ENCODE measurements at regions not wholly inside any gene's neighbourhood (a gene's known extent, or its start where the extent isn't known, plus 50 kb on each side); places are given as distances from the start of the nearest gene placed in this dataset.
A peak's percentile ranks its signal among the peaks of the same experiment; 100 is the strongest.

- in situ Hi-C loops (cut with HindIII; ENCODE audit: low pct_ligation_motif_present, low pct_unique_long_range_greater_than_20kb, low sequenced_read_pairs): no loop called here
- no peak for DNase-seq
Measured at GRCh38 chr15:36313021-36313420, 266.4 kb upstream of the CDIN1 start.

DNA sequence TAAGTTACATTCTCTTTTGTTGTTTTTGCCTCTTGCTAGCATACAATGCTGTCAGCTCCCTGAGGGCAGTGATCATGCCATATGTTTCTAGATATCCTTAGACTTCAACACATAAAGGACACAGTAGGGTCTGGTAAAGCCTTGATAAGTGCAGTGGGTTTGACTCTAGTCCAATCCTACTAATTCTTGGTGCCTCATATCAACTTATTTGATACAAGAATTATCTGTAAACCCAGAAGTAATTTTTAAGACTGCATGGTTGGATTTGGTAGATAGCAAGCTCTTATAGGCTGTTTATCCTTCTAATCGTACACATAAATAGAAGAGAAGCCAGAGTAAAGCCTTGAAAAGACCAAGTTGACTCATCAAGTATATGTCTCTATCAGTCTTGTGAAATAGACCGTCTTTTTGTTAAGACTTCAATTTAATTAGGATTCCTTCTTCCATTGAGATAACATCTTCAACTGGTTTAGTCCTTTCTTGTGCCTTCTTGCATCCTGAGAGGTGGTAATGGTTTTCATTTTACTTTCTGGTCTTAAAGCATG is 265.6 kb upstream of the CDIN1 start:
- no peak for DNase-seq
- in situ Hi-C loops (cut with HindIII; ENCODE audit: low pct_ligation_motif_present, low pct_unique_long_range_greater_than_20kb, low sequenced_read_pairs): no loop called here

DNA sequence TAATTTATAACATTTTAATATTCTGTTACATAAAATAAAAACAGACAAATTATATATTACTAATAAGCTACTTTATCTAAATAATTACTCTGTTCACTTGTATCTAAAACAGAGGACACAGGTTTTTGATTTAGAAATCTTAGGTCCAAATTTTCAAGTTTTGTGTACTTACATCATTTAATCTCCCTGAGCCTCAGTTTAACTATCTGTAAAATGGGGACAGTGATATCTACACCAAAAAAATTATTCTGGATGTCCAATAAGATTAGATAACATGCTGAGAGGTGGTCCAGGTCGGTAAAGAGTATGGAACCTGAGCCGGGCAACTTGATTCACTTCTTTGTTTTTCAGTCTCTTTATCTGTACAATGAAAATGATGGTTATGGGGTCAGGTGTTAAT is 263.8 kb upstream of the CDIN1 start:
- in situ Hi-C loops (cut with HindIII; ENCODE audit: low pct_ligation_motif_present, low pct_unique_long_range_greater_than_20kb, low sequenced_read_pairs): no loop called here
- no peak for DNase-seq

GRCh38 chr15:36323615-36324014 is 255.8 kb upstream of the CDIN1 start:
- no peak for DNase-seq
- in situ Hi-C loops (cut with HindIII; ENCODE audit: low pct_ligation_motif_present, low pct_unique_long_range_greater_than_20kb, low sequenced_read_pairs): no loop called here

GRCh38 chr15:36325206-36325605 is 254.2 kb upstream of the CDIN1 start:
- in situ Hi-C loops (cut with HindIII; ENCODE audit: low pct_ligation_motif_present, low pct_unique_long_range_greater_than_20kb, low sequenced_read_pairs): no loop called here
- no peak for DNase-seq

DNA sequence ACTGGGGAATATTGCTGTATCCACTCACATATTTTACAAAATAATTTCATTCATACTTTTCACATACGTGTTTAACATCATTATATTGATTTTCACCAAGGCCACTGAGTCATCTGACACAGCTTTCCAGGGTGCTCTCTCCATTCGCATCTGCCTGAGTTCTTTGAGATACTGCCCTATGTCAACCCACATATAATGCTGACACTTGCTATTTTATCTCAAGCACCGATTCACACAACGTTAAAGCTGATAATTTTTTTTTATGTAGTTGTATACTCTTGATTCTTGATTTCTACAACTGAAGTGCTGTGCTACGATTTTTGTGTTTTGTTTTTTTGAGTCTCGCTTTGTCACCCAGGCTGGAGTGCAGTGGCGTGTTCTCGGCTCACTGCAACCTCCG is 249.8 kb upstream of the CDIN1 start:
- in situ Hi-C loops (cut with HindIII; ENCODE audit: low pct_ligation_motif_present, low pct_unique_long_range_greater_than_20kb, low sequenced_read_pairs): no loop called here
- no peak for DNase-seq

DNA sequence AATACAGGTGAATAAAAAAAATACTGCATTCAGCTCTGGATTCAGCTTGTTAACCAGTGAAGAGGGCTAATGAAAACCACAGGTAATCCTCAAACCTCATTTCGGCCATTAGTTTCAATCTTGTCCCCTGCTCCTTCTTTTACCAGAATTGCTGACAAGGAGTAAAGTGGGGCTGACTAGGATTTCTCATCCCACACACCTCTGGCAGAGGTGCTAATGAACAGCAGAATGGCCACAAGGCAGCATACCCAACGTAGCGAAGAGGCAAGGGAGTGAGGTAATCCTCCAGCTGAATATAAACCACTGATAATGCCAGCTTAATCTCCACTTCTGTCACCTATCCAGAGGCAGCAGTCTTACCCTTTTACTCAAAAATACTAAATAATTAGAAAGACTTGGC is 248.8 kb upstream of the CDIN1 start:
- DNase-seq: no peak
- in situ Hi-C loops (cut with HindIII; ENCODE audit: low pct_ligation_motif_present, low pct_unique_long_range_greater_than_20kb, low sequenced_read_pairs): no loop called here

- no peak for DNase-seq
- in situ Hi-C loops (cut with HindIII; ENCODE audit: low pct_ligation_motif_present, low pct_unique_long_range_greater_than_20kb, low sequenced_read_pairs): no loop called here
Measured at GRCh38 chr15:36331531-36332275, 247.7 kb upstream of the CDIN1 start.

- in situ Hi-C loops (cut with HindIII; ENCODE audit: low pct_ligation_motif_present, low pct_unique_long_range_greater_than_20kb, low sequenced_read_pairs): no loop called here
- no peak for DNase-seq
Measured at GRCh38 chr15:36332301-36332700, 247.1 kb upstream of the CDIN1 start.

DNA sequence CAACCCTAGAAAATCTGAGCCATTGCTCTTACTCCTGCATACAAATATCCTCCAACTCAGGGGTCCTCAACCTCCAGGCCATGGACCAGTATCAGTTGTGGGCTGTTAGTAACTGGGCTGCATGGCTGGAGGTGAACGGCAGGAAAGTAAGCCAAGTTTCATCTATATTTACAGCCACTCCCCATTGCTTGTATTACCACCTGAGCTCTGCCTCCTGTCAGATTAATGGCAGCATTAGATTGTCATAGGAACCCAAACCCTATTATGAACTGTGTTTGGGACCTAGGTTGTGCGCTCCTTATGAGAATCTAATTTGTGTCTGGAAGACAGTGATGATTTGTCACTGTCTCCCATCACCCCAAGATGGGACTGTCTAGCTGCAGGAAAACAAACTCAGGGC is 246.5 kb upstream of the CDIN1 start:
- no peak for DNase-seq
- in situ Hi-C loops (cut with HindIII; ENCODE audit: low pct_ligation_motif_present, low pct_unique_long_range_greater_than_20kb, low sequenced_read_pairs): no loop called here

DNA sequence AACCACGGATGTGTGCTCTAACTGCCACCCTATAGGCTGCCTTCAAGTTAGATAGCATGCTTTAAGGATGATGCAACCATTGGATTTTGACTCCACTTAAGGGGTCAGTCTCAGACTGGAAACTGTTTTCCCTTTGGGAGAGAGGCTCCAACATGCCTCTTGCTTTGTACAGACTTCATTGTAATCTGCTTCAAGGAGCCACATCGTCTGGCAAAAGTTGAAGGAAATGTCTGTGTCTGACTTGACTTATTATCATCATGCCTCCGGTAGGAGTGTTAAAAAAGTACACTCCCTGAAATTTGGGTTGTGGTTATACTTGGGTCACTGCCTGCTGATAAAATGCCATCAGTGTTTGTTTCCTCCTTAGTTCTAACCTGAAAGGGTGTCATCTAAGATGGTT is 245.4 kb upstream of the CDIN1 start:
- peak; percentile 21 for DNase-seq
- in situ Hi-C loops (cut with HindIII; ENCODE audit: low pct_ligation_motif_present, low pct_unique_long_range_greater_than_20kb, low sequenced_read_pairs): no loop called here

DNA sequence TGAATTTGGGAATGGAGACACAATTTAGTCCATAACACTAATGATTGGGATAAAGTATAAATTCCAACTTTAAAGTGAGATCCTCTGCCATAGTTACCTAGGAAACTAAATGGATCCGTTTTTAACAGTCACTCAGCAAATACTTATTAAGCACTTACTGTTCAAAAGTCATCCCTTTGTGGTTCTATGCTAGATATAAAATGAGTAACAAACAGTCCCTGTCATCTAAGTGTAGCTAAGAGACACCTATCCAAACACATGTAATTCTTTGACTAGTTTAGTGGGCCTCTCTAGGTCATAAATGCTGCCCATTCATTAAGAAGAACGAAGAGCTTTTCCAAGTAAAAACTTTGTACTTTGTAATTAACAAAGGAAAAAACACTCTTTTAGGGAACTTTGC is 244.2 kb upstream of the CDIN1 start:
- in situ Hi-C loops (cut with HindIII; ENCODE audit: low pct_ligation_motif_present, low pct_unique_long_range_greater_than_20kb, low sequenced_read_pairs): no loop called here
- DNase-seq: no peak

DNA sequence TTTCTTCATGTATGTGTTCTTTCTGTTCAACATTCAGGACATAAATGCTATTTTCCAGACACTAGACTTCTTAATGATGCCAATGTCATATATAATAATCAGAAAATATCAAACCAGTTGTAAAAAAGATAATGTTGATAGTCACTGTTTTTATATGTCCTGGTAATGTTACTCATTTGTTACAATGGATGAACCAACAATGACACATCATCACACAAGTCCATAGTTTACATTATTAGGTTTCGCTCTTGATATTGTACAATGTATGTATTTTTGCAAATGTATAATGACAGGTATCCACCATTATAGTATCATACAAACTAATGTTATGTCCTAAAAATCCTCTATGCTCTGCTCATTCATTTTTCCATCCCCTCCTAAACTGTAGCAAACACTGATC is 243.8 kb upstream of the CDIN1 start:
- in situ Hi-C loops (cut with HindIII; ENCODE audit: low pct_ligation_motif_present, low pct_unique_long_range_greater_than_20kb, low sequenced_read_pairs): no loop called here

DNA sequence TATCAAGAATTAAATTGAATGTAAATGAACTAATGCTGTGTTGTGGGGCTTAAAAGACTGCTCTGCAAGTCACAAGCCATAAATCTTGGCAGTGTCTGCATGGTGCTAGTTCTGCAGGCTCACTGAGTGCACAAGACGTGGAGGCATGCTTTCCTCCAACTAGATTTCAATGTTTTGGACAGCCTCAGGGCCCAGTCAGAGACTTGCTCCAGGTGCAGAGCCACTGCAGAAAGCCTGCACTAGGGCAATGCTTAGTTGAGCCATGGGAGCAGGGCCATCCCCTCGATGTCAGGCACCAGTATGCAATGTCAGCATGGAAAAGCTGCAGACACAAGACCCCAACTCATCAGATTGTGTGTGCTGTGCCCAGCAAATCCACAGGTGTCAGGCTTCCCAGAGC is 234.5 kb upstream of the CDIN1 start:
- DNase-seq: no peak
- in situ Hi-C loops (cut with HindIII; ENCODE audit: low pct_ligation_motif_present, low pct_unique_long_range_greater_than_20kb, low sequenced_read_pairs): no loop called here

More for the DNA sequence above, 243.8 kb upstream of the CDIN1 start:
- no peak for DNase-seq

GRCh38 chr15:36347272-36347858 is 232.1 kb upstream of the CDIN1 start:
- DNase-seq: peak; percentile 74
- in situ Hi-C loops (cut with HindIII; ENCODE audit: low pct_ligation_motif_present, low pct_unique_long_range_greater_than_20kb, low sequenced_read_pairs): no loop called here

- in situ Hi-C loops (cut with HindIII; ENCODE audit: low pct_ligation_motif_present, low pct_unique_long_range_greater_than_20kb, low sequenced_read_pairs): no loop called here
- no peak for DNase-seq
Measured at GRCh38 chr15:36356466-36356865, 223.0 kb upstream of the CDIN1 start.

DNA sequence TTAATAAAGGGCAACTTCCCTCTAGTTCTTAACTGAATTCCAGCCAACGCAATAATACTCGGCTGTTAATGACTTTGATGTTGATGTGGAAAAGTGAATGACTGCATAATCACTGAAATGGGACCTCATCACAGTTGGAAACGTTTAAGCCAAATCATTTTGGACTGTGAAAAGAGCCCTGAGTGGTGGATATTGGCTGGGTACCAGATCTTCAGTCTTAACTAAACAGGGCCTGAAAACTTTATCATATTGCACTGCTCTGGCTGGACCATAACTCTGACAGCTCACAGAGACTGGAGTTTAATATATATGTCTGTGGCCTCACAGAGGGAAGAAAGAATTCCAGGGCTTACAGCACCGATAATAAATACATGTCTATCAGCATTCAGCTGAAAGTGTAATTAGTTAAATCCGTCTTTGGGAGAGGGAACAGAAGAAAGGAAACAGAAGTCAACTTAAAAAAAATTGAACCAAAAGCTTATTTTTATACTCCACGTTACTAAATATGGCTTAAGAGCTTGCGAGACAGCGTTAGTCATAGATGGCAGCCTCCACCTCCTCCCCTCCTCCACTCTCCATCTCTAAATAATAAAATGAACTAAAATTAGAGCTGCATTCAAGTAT is 222.3 kb upstream of the CDIN1 start:
- no peak for DNase-seq
- in situ Hi-C loops (cut with HindIII; ENCODE audit: low pct_ligation_motif_present, low pct_unique_long_range_greater_than_20kb, low sequenced_read_pairs): no loop called here

DNA sequence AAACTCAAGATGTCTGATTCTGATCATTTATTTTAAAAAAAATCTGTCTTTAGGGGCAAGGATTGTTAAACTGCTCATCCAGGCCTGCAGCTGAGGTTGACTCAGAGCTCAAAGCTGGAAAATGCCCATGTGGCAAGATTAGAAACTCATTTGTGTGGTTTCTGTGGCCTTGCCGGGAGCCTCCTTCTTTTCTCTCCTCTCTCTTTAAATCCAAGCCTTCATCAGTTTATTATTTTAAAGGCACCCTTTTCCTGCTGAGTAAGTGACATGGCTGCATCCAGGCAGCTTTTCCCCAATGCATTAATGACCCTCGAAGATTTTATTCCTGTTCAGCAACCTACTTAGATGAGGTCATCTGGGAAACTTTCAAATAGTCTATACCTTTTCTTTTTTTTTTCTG is 221.3 kb upstream of the CDIN1 start:
- in situ Hi-C loops (cut with HindIII; ENCODE audit: low pct_ligation_motif_present, low pct_unique_long_range_greater_than_20kb, low sequenced_read_pairs): no loop called here
- DNase-seq: peak; percentile 60

DNA sequence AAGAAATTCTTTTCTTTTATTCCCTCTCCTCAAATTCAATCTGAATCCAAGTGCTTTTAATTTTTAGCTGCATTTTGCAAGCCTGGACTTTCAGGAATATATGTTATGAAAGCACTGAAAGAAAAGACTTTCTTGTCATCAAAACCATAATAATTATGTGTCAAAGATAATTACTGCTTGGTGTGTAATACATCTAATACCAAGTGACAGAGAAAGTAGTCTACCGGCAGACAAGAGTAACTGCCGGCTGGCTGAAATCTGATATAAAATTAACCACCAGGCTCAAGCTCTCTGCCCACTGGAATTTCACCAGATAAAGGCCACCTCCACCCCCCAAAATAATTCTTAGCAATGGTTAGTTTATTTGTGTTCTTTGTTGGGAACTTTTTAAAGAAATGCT is 220.9 kb upstream of the CDIN1 start:
- in situ Hi-C loops (cut with HindIII; ENCODE audit: low pct_ligation_motif_present, low pct_unique_long_range_greater_than_20kb, low sequenced_read_pairs): no loop called here
- no peak for DNase-seq

- in situ Hi-C loops (cut with HindIII; ENCODE audit: low pct_ligation_motif_present, low pct_unique_long_range_greater_than_20kb, low sequenced_read_pairs): no loop called here
- no peak for DNase-seq
Measured at GRCh38 chr15:36359286-36359685, 220.1 kb upstream of the CDIN1 start.

Measured in ACHN (cell line).